ENCODE measurements at regions not wholly inside any gene's neighbourhood (a gene's known extent, or its start where the extent isn't known, plus 50 kb on each side); places are given as distances from the start of the nearest gene placed in this dataset.

DNA sequence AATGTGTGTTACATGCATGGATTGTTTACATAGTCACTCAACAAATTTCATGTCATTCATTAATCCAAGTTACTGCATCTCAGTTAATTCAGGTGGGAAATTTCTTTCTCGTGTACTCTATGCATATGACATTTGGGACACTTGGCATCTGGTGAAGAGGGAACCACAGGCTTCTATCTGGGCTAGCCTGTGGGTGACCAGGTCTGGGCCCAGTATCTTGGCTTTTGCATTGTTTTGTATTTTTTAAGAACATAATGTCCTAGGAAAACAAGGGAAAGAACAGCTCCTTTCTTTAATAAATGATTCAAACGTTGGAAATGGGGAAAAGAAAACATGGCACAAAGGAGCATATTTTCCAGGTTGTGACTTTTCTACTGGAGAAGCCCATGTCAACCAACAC lies 331.1 kb downstream of the WDR11 start:
- TF ChIP-seq, protein P1, sequence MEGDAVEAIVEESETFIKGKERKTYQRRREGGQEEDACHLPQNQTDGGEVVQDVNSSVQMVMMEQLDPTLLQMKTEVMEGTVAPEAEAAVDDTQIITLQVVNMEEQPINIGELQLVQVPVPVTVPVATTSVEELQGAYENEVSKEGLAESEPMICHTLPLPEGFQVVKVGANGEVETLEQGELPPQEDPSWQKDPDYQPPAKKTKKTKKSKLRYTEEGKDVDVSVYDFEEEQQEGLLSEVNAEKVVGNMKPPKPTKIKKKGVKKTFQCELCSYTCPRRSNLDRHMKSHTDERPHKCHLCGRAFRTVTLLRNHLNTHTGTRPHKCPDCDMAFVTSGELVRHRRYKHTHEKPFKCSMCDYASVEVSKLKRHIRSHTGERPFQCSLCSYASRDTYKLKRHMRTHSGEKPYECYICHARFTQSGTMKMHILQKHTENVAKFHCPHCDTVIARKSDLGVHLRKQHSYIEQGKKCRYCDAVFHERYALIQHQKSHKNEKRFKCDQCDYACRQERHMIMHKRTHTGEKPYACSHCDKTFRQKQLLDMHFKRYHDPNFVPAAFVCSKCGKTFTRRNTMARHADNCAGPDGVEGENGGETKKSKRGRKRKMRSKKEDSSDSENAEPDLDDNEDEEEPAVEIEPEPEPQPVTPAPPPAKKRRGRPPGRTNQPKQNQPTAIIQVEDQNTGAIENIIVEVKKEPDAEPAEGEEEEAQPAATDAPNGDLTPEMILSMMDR (IDR thresholded peaks at IDR 0.05) = no peak
- no peak for TF ChIP-seq POLR2A (IDR thresholded peaks at IDR 0.05)
